SJSA1 (cell line): ENCODE measurements at regions not wholly inside any gene's neighbourhood (a gene's known extent, or its start where the extent isn't known, plus 50 kb on each side); places are given as distances from the start of the nearest gene placed in this dataset.

Experiments used
- DNase-seq, 2 experiments: peaks; one replicate each; pipeline ENCODE4 v3.0.0-alpha.2; 2015 to 2020; ENCODE audit warnings: low spot score in 2 of 2, low read depth in 1 of 2
- H3K27ac ChIP-seq: fragments of 250-450 bp; sonication (Bioruptor Pico); 2 replicates; pipeline ENCODE4 v1.5.1; 2020; ENCODE audit warnings: mild to moderate bottlenecking, moderate library complexity
- H3K27me3 ChIP-seq: fragments of 250-450 bp; sonication (Bioruptor Pico); replicated peaks from 2 replicates; pipeline ENCODE4 v1.5.1; 2020; ENCODE audit warnings: mild to moderate bottlenecking, moderate library complexity
- H3K36me3 ChIP-seq: fragments of 250-450 bp; sonication (Bioruptor Pico); 2 replicates; pipeline ENCODE4 v1.5.1; 2020; ENCODE audit warnings: mild to moderate bottlenecking
- H3K4me1 ChIP-seq: fragments of 250-450 bp; sonication (Bioruptor Pico); replicated peaks from 2 replicates; pipeline ENCODE4 v1.6.1; 2021; ENCODE audit warnings: mild to moderate bottlenecking
- H3K4me3 ChIP-seq: fragments of 250-450 bp; sonication (Bioruptor Pico); 2 replicates; pipeline ENCODE4 v1.5.1; 2020; ENCODE audit warnings: mild to moderate bottlenecking
- H3K9me3 ChIP-seq: fragments of 250-450 bp; sonication (Bioruptor Pico); replicated peaks from 2 replicates; pipeline ENCODE4 v1.5.1; 2020; ENCODE audit warnings: mild to moderate bottlenecking

DNA sequence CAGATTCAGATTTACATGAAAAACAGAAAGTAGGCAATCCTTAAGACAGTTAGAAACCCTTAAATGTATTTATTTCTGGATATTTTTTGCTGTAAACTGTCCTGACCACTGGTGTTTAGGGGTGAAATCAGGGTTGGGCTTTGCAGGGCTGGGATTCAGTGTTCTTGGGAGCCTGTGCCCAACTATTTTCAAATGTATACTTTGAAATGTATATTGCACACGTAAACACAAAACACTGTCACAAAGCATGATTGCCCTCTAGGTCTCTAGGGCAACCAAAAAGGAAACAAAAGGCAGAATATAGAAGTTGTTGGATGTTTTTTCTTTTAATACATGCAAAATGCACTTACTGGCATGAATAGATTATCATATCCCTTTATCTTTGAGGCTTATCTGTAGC, 1185.4 kb downstream of the DIAPH3 start:
- Histone ChIP-seq H3K9me3 (no peaks in the 10 kb centered on the region), H3K27me3 (no peaks in the 10 kb centered on the region), H3K27ac (no peak overlapping the region), H3K36me3 (no peaks in the 10 kb centered on the region), H3K4me3 (no peak overlapping the region), H3K4me1 (no peaks in the 10 kb centered on the region)
- DNase-seq, result no peak

DNA sequence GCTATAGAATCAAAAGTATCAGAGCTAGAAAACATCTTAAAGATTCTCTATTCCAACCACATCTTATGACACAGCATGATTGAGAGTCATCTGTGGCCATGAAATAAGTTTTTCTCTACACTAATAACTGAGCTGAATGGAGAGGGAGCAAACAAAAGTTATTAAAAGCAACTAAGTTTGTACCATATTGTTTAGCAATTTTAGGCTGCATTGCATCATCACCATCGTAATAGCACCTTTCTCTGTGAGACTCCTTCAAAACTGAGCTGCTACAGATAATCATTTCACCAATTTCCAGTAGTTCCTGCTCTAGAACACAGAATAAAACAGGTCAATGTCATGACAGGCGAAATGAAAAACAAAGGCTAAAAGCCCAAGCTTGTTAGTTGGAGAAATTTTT, 1183.9 kb downstream of the DIAPH3 start:
- no peak for DNase-seq
- Histone ChIP-seq H3K9me3 (no peaks in the 10 kb centered on the region), H3K36me3 (no peaks in the 10 kb centered on the region), H3K27me3 (no peaks in the 10 kb centered on the region), H3K4me1 (no peaks in the 10 kb centered on the region), H3K4me3 (no peak overlapping the region), H3K27ac (no peak overlapping the region)

DNA sequence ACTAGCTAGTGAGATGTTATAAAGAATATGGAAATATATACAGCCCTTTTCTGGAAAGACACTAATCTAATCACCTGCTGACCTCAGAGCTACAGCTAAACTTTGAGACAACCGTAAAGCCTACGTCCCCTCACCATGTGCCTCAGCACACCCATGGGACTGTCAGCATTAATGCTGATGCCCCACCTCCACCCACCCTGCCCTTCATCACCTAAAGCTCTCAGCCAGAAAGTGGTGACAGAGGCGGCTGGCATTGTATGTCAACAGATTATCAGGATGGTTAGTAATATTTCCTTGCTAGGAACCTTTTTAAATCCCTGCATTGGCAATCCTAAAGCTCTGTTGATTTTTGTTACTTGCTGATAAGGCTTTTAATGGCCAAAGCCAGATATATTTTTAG, 1177.9 kb downstream of the DIAPH3 start:
- no peak overlapping the region for H3K27ac ChIP-seq

DNA sequence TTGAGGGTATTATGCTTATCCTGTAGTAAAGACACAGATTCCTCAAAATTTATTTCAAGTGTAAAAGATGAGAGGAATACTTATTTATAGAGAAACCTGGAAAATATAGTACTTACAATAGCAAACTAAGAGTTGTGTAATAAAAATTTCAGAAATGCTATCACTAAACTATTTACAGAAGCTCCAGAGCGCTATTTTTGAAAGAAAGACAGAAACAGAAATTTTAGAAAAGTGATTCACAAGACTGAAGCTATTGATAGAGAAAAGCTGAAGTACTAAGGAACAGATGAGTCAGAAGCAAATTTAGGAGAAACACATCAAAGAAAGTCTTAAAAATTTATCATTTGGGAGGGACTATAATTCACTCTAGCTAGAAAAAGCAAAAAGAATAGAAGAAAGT, 1174.2 kb downstream of the DIAPH3 start:
- Histone ChIP-seq H3K9me3 (no peaks in the 10 kb centered on the region), H3K4me3 (no peak overlapping the region), H3K27me3 (no peaks in the 10 kb centered on the region), H3K27ac (no peak overlapping the region), H3K4me1 (no peaks in the 10 kb centered on the region), H3K36me3 (no peaks in the 10 kb centered on the region)
- DNase-seq, result no peak

More for the DNA sequence above, 1177.9 kb downstream of the DIAPH3 start:
- no peak for DNase-seq
- Histone ChIP-seq H3K9me3 (no peaks in the 10 kb centered on the region), H3K36me3 (no peaks in the 10 kb centered on the region), H3K4me3 (no peak overlapping the region), H3K27me3 (no peaks in the 10 kb centered on the region), H3K4me1 (no peaks in the 10 kb centered on the region)

DNA sequence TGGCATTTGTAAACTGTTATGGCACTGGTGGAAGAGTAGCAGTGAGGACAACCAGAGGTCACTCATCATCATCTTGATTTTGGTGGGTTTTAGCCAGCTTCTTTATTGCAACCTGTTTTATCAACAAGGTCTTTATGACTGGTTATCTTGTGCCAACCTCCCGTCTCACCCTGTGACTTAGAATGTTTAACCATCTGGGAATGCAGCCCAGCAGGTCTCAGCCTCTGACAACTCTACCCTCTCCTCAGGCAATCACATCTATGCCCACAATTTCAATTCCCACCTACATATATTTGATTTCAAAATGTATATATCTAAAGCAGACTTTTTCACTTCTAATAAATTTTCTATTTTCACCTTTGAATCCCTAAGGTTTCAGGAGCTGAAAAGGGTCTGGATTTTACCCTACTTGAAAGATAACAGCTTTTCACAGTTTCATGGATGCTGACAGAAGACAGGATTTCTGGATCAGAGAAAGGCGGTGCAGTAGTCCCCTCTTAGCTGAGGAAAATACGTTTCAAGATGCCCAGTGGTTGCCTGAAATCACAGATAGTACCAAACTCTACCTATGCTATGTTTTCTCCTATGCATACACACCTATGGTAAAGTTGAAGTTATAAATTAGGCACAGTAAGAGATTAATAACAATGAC, 1171.8 kb downstream of the DIAPH3 start:
- no peak for DNase-seq
- no peak overlapping the region for H3K27ac ChIP-seq
- no peak overlapping the region for H3K4me3 ChIP-seq
- no peaks in the 10 kb centered on the region for H3K4me1 ChIP-seq
- H3K27me3 ChIP-seq, result no peaks in the 10 kb centered on the region
- no peaks in the 10 kb centered on the region for H3K9me3 ChIP-seq
- H3K36me3 ChIP-seq, result no peaks in the 10 kb centered on the region

DNA sequence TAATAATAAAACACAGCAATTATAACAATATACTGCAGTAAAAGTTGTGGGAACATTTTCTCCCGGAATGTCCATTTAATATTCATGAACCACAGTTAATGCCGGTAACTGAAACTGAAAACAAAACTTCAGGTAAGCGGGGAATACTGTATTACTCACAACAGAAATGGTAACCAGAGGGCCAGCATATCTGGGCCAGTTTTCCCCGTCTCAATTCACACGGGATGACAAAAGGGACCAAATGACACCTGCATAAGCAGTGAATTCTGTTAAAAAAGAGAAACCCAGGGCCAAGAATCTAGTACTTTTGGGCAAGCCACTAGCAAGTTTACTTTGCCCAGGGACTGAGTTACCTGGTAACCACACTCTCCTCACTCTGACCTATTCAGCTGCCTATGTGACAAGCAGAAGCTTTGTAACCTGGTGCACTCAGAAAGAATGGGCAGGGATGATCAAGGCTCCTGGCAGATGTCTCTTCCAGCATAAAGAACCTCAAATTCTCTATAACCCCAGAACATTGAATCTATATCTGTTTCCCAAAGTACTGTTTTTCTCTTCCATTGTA, 1171.2 kb downstream of the DIAPH3 start:
- Histone ChIP-seq H3K4me1 (no peaks in the 10 kb centered on the region), H3K4me3 (no peak overlapping the region), H3K27ac (no peak overlapping the region), H3K9me3 (no peaks in the 10 kb centered on the region), H3K27me3 (no peaks in the 10 kb centered on the region), H3K36me3 (no peaks in the 10 kb centered on the region)
- no peak for DNase-seq

DNA sequence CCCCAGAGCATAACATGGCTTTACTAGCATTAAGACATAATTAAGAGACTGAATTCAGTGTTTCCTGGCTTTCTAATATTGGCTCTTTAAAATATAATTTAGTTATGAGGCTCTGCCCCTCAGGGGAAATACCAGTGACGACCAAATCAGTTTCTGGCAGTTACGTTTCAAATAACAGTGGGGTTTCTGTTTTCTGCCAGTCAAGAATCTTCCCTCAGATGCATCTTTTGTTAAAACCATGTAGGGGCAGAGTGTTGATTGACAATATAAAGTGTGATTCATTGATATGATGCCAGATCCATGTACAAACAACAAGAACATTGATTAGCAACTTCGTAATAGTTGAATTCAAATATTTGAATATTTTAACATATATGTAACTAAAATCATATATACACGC, 1169.7 kb downstream of the DIAPH3 start:
- no peaks in the 10 kb centered on the region for H3K27me3 ChIP-seq
- no peak overlapping the region for H3K4me3 ChIP-seq
- no peaks in the 10 kb centered on the region for H3K9me3 ChIP-seq
- H3K36me3 ChIP-seq, result no peaks in the 10 kb centered on the region
- H3K4me1 ChIP-seq, result no peaks in the 10 kb centered on the region
- H3K27ac ChIP-seq, result no peak overlapping the region
- no peak for DNase-seq

DNA sequence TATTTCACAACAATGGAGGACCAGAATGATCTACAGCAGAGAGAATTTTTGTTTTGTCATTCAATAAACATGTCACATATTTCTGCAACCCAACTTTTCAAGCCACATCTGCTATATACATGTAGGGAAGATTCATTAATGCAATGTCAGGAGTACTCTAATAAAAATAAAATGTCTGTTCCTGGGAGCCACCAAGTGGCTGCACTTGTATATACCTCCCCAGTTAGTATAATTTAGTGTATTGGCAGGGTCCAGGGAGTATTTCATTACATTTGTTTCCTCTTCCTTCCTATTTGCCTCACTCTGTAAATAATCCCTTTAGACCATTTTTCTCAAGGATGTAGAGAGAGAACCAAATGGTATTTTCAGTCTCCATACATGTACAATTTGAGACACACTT, 1169.0 kb downstream of the DIAPH3 start:
- Histone ChIP-seq H3K4me1 (no peaks in the 10 kb centered on the region), H3K9me3 (no peaks in the 10 kb centered on the region), H3K27me3 (no peaks in the 10 kb centered on the region), H3K27ac (no peak overlapping the region), H3K4me3 (no peak overlapping the region), H3K36me3 (no peaks in the 10 kb centered on the region)
- DNase-seq, result no peak

DNA sequence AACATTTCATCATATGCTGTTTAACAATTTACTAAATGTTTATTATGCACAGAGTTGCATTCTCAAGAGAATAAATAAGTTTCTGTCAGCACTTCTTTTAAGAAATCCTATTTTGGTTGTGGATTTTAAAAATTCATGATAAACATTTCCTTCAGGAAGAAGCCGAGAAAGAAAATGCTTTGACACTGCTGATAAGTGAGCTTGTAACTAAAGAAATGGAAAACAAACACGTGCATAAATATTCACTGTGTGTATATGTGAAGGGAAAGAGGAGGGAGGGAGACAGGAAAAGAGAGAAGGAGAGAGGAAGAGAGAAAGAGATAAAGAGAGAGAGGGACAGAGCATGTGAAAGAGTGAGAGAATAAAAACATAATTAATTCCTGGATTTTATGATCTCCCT, 1165.0 kb downstream of the DIAPH3 start:
- H3K27ac ChIP-seq, result no peak overlapping the region
- DNase-seq, result no peak
- no peaks in the 10 kb centered on the region for H3K9me3 ChIP-seq
- no peaks in the 10 kb centered on the region for H3K4me1 ChIP-seq
- H3K4me3 ChIP-seq, result no peak overlapping the region
- H3K36me3 ChIP-seq, result no peaks in the 10 kb centered on the region
- no peaks in the 10 kb centered on the region for H3K27me3 ChIP-seq

DNA sequence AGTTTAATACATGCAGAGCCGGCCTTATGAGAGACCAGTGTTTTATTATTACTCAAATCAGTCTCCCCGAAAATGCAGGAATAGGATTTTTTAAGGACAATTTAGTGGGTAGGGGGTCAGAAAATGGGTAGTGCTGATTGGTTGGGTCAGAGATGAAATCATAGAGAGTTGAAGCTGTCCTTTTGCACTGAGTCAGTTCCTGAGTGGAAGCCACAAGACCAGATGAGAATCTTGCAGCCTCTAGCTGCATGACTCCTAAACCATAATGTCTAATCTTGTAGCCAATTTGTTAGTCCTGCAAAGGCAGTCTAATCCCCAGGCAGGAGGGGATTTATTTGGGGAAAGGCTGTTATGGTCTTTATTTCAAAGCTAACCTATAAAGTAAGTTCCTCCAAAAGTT, 1163.9 kb downstream of the DIAPH3 start:
- H3K27ac ChIP-seq, result no peak overlapping the region
- H3K4me3 ChIP-seq, result no peak overlapping the region
- H3K27me3 ChIP-seq, result no peaks in the 10 kb centered on the region
- no peak for DNase-seq
- no peaks in the 10 kb centered on the region for H3K9me3 ChIP-seq
- no peaks in the 10 kb centered on the region for H3K36me3 ChIP-seq
- no peaks in the 10 kb centered on the region for H3K4me1 ChIP-seq

DNA sequence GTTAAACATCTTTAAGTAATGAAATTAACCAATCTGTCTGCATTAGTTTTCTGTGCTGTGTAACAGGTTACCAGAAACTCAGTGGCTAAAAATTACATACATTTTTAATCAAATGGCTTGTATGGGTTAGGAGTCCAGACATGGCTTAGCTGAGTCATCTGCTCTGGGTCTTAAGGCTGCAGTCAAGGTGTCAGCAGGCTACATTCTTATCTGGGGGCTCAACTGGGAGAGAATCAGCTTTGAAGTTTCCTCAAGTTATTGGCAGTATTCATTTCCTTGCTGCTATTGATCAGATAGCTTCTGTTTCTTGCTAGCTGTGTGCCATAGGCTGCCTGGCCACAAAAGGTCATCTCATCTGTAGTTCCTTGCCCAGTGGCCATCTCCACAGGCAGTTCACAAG, 1163.0 kb downstream of the DIAPH3 start:
- Histone ChIP-seq H3K4me1 (no peaks in the 10 kb centered on the region), H3K27ac (no peak overlapping the region), H3K9me3 (no peaks in the 10 kb centered on the region), H3K4me3 (no peak overlapping the region), H3K36me3 (no peaks in the 10 kb centered on the region), H3K27me3 (no peaks in the 10 kb centered on the region)
- no peak for DNase-seq

DNA sequence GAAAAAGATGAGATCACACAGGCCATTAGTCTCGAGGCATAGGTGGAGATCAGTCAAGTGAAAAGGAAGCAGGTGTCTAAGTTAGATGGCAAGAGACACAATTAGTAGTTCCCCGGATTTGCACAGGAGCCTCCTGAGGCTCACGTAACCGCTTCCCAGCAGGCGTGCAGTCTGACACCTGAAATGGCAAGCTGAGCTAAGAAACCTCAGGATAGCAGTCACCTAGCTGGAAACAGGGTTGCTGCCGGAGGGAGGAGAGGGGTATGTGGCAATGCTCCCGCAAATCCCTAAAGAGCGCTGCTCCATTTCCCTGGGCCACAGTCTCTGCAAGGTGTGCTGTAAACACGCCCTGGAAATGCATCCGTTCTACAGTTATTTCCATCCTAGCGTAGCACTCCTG, 1151.0 kb downstream of the DIAPH3 start:
- no peaks in the 10 kb centered on the region for H3K9me3 ChIP-seq
- H3K27ac ChIP-seq, result no peak overlapping the region
- no peaks in the 10 kb centered on the region for H3K36me3 ChIP-seq
- DNase-seq, result no peak
- no peaks in the 10 kb centered on the region for H3K27me3 ChIP-seq
- no peak overlapping the region for H3K4me3 ChIP-seq
- no peaks in the 10 kb centered on the region for H3K4me1 ChIP-seq

DNA sequence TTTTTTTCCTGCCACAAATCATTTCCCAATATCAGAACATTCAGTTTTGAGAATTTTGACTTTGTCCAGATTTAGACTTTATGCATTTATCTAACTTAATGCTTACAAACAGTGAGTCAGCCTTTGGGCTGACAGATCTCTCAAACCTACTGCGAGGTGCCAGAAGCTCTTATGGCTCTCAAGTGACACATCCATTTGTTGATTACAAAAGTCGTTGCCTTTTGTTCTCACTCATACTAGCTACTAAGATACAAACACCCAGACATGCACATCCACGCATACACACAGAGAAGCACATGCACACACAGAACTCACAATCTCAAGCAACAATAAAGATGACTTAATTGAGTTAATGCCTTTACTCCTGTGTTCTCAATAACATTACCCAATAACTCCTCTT, 1147.5 kb downstream of the DIAPH3 start:
- Histone ChIP-seq H3K36me3 (no peaks in the 10 kb centered on the region), H3K27ac (no peak overlapping the region), H3K9me3 (no peaks in the 10 kb centered on the region), H3K4me3 (no peak overlapping the region), H3K4me1 (no peaks in the 10 kb centered on the region), H3K27me3 (no peaks in the 10 kb centered on the region)
- no peak for DNase-seq

DNA sequence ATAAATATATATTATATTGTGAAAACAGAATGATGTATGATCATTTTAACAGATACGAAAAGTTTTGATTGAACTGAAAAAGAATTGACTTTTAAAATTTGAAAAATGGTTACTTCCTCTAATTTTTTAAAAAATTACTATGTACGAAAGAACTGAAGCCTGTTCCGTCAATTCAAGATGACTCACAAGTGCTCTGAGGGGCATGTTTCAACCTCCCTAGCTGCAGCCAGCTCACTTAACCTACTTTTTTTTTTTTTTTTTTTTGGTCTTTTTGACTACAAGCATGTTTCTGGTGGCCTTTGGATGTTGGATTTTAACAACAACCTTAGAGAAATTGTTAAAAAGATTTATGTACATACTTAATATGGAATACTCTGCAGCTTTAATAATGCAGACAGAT, 1139.3 kb downstream of the DIAPH3 start:
- Histone ChIP-seq H3K9me3 (no peaks in the 10 kb centered on the region), H3K27ac (no peak overlapping the region), H3K36me3 (no peaks in the 10 kb centered on the region), H3K27me3 (no peaks in the 10 kb centered on the region), H3K4me3 (no peak overlapping the region), H3K4me1 (no peaks in the 10 kb centered on the region)
- DNase-seq, result no peak

DNA sequence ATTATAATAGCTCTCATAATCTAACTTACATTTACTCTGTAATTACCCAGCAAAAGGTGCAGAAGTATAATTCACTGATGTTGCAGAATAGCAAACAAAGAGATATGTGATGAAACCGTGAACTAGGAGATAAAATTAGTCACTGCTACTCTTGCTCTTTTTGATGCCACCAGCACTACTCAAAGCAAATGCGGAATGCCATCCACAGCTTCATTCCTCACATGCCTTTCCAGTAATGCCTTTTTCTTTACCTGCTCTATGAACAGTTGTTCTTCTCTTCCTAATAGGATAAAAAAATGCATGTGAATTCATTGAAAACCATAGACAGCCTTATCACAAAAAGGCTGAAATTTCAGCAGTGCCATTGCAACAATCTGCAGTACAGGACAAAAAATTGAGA, 1129.5 kb downstream of the DIAPH3 start:
- no peaks in the 10 kb centered on the region for H3K27me3 ChIP-seq
- no peaks in the 10 kb centered on the region for H3K36me3 ChIP-seq
- H3K4me1 ChIP-seq, result no peaks in the 10 kb centered on the region
- H3K4me3 ChIP-seq, result no peak overlapping the region
- H3K27ac ChIP-seq, result no peak overlapping the region
- no peaks in the 10 kb centered on the region for H3K9me3 ChIP-seq
- no peak for DNase-seq
